ENCODE measurements at regions not wholly inside any gene's neighbourhood (a gene's known extent, or its start where the extent isn't known, plus 50 kb on each side); places are given as distances from the start of the nearest gene placed in this dataset.

GRCh38 chr3:168157903-168158302 lies 62.2 kb upstream of the GOLIM4 start:
- Histone ChIP-seq H4K20me1 (ENCODE audit: insufficient read depth) (no peaks in the 10 kb centered on the region), H3K27ac (ENCODE audit: low read length) (no peak overlapping the region), H3K4me3 (ENCODE audit: low read length) (no peak overlapping the region), H3F3A (ENCODE audit: insufficient read depth, low read length, poor library complexity, severe bottlenecking) (no peaks in the 10 kb centered on the region), H3K79me2 (replicated peaks; ENCODE audit: insufficient read depth, low read length) (no peaks in the 10 kb centered on the region), H3K4me2 (ENCODE audit: low read length) (no peak overlapping the region), H3K9ac (ENCODE audit: low read length) (no peak overlapping the region), H3K9me3 (ENCODE audit: low read length) (no peaks in the 10 kb centered on the region), H3K36me3 (ENCODE audit: insufficient read depth, low read length) (no peaks in the 10 kb centered on the region), H2AFZ (ENCODE audit: low read depth, low read length) (no peak overlapping the region), H3K9me2 (ENCODE audit: insufficient read depth, low read length) (no peaks in the 10 kb centered on the region), H3K27me3 (ENCODE audit: insufficient read depth, low read depth, low read length) (no peaks in the 10 kb centered on the region)
- no peak for TF ChIP-seq MXI1 (conservative IDR thresholded peaks at IDR 0.05; ENCODE audit: poor library complexity, severe bottlenecking)

- TF ChIP-seq MXI1 (conservative IDR thresholded peaks at IDR 0.05; ENCODE audit: poor library complexity, severe bottlenecking) (no peak), RAD21 (conservative IDR thresholded peaks at IDR 0.05) (no peak), CTCF (IDR thresholded peaks at IDR 0.05; ENCODE audit: poor library complexity, severe bottlenecking) (no peak), SMC3 (conservative IDR thresholded peaks at IDR 0.05; ENCODE audit: poor library complexity) (no peak), TAF1 (IDR thresholded peaks at IDR 0.05; ENCODE audit: low read depth) (no peak), EZH2 (IDR thresholded peaks at IDR 0.05; ENCODE audit: borderline replicate concordance, insufficient read depth, low read length, poor library complexity, severe bottlenecking) (no peak), REST (IDR thresholded peaks at IDR 0.05; ENCODE audit: borderline replicate concordance) (no peak), EP300 (conservative IDR thresholded peaks at IDR 0.05; ENCODE audit: poor library complexity, severe bottlenecking) (no peak), POLR2AphosphoS5 (IDR thresholded peaks at IDR 0.05) (no peak)
- Histone ChIP-seq H3K27ac (ENCODE audit: low read length) (no peak overlapping the region), H3K36me3 (ENCODE audit: insufficient read depth, low read length) (no peaks in the 10 kb centered on the region), H3K4me3 (ENCODE audit: low read length) (no peak overlapping the region), H2AFZ (ENCODE audit: low read depth, low read length) (no peak overlapping the region), H4K20me1 (ENCODE audit: insufficient read depth) (no peaks in the 10 kb centered on the region), H3K79me2 (replicated peaks; ENCODE audit: insufficient read depth, low read length) (no peaks in the 10 kb centered on the region), H3K27me3 (ENCODE audit: insufficient read depth, low read depth, low read length) (no peaks in the 10 kb centered on the region), H3K9ac (ENCODE audit: low read length) (no peak overlapping the region), H3K9me3 (ENCODE audit: low read length) (no peaks in the 10 kb centered on the region), H3K4me2 (ENCODE audit: low read length) (no peak overlapping the region), H3K9me2 (ENCODE audit: insufficient read depth, low read length) (no peaks in the 10 kb centered on the region), H3F3A (ENCODE audit: insufficient read depth, low read length, poor library complexity, severe bottlenecking) (no peaks in the 10 kb centered on the region)
Observed at GRCh38 chr3:168157099-168157700, 61.5 kb upstream of the GOLIM4 start.
